HG03469 (cell line): ENCODE measurements at regions not wholly inside any gene's neighbourhood (a gene's known extent, or its start where the extent isn't known, plus 50 kb on each side); places are given as distances from the start of the nearest gene placed in this dataset.

Source experiments
- ATAC-seq: cut with Tn5 transposase; IDR thresholded peaks from one replicate; pipeline ENCODE4 v1.9.1; 2021; ENCODE audit warnings: mild to moderate bottlenecking, moderate library complexity, moderate number of reproducible peaks; ENCODE audit not compliant: unreplicated experiment

GRCh38 chr16:66315210-66315825 is 51.2 kb upstream of the CDH5 start:
- ATAC-seq, result peak; percentile 93

GRCh38 chr16:66311306-66311705 is 55.2 kb upstream of the CDH5 start:
- no peak for ATAC-seq

- no peak for ATAC-seq
Observed at GRCh38 chr16:66309215-66309807, 57.2 kb upstream of the CDH5 start.

- ATAC-seq, result no peak
Observed at GRCh38 chr16:66308096-66308495, 58.4 kb upstream of the CDH5 start.

- no peak for ATAC-seq
Observed at GRCh38 chr16:66306366-66307150, 59.9 kb upstream of the CDH5 start.

GRCh38 chr16:66304961-66305360 is 61.5 kb upstream of the CDH5 start:
- no peak for ATAC-seq

- ATAC-seq, result no peak
Observed at GRCh38 chr16:66304151-66304550, 62.3 kb upstream of the CDH5 start.

- no peak for ATAC-seq
Observed at GRCh38 chr16:66300501-66300900, 66.0 kb upstream of the CDH5 start.

- no peak for ATAC-seq
Observed at GRCh38 chr16:66300037-66300436, 66.5 kb upstream of the CDH5 start.

- ATAC-seq, result no peak
Observed at GRCh38 chr16:66299349-66299748, 67.1 kb upstream of the CDH5 start.

- ATAC-seq, result no peak
Observed at GRCh38 chr16:66298571-66299120, 67.8 kb upstream of the CDH5 start.

- no peak for ATAC-seq
Observed at GRCh38 chr16:66298006-66298405, 68.5 kb upstream of the CDH5 start.

GRCh38 chr16:66296591-66296990 is 69.9 kb upstream of the CDH5 start:
- no peak for ATAC-seq

- ATAC-seq, result no peak
Observed at GRCh38 chr16:66295761-66296546, 70.5 kb upstream of the CDH5 start.

- no peak for ATAC-seq
Observed at GRCh38 chr16:66295213-66295612, 71.3 kb upstream of the CDH5 start.

GRCh38 chr16:66294507-66294906 is 72.0 kb upstream of the CDH5 start:
- ATAC-seq, result no peak

- no peak for ATAC-seq
Observed at GRCh38 chr16:66293932-66294331, 72.6 kb upstream of the CDH5 start.

- ATAC-seq, result no peak
Observed at GRCh38 chr16:66293207-66293735, 73.2 kb upstream of the CDH5 start.

GRCh38 chr16:66292241-66292935 is 74.1 kb upstream of the CDH5 start:
- no peak for ATAC-seq

GRCh38 chr16:66291833-66292232 is 74.7 kb upstream of the CDH5 start:
- no peak for ATAC-seq
